ENCODE measurements at regions not wholly inside any gene's neighbourhood (a gene's known extent, or its start where the extent isn't known, plus 50 kb on each side); places are given as distances from the start of the nearest gene placed in this dataset.
"Not testable (repeated sequence)": the region's sequence is repeated elsewhere in the genome, so short reads cannot be mapped to it uniquely, and the experiment has no call there.

- DNase-seq (ENCODE audit: low read depth), result no peak
Measured at GRCh38 chr12:62008703-62009102, 251.5 kb upstream of the USP15 start.

- DNase-seq (ENCODE audit: low read depth), result no peak
Measured at GRCh38 chr12:62009445-62009844, 250.8 kb upstream of the USP15 start.

GRCh38 chr12:62010331-62010906 is 249.8 kb upstream of the USP15 start:
- DNase-seq (ENCODE audit: low read depth), result not testable (repeated sequence)

GRCh38 chr12:62010973-62011372 is 249.2 kb upstream of the USP15 start:
- DNase-seq (ENCODE audit: low read depth), result not testable (repeated sequence)

GRCh38 chr12:62014330-62014729 is 245.9 kb upstream of the USP15 start:
- DNase-seq (ENCODE audit: low read depth), result no peak

- no peak for DNase-seq (ENCODE audit: low read depth)
Measured at GRCh38 chr12:62016021-62016420, 244.2 kb upstream of the USP15 start.

GRCh38 chr12:62021808-62022207 is 238.4 kb upstream of the USP15 start:
- no peak for DNase-seq (ENCODE audit: low read depth)

GRCh38 chr12:62028536-62028935 is 231.7 kb upstream of the USP15 start:
- DNase-seq (ENCODE audit: low read depth), result no peak

- DNase-seq (ENCODE audit: low read depth), result no peak
Measured at GRCh38 chr12:62032870-62033269, 227.3 kb upstream of the USP15 start.

GRCh38 chr12:62044450-62045135 is 215.6 kb upstream of the USP15 start:
- no peak for DNase-seq (ENCODE audit: low read depth)

- DNase-seq (ENCODE audit: low read depth), result no peak
Measured at GRCh38 chr12:62045211-62045610, 215.0 kb upstream of the USP15 start.

GRCh38 chr12:62050785-62051184 is 209.4 kb upstream of the USP15 start:
- DNase-seq (ENCODE audit: low read depth), result no peak

GRCh38 chr12:62069976-62070375 is 190.2 kb upstream of the USP15 start:
- DNase-seq (ENCODE audit: low read depth), result no peak

GRCh38 chr12:62073236-62073635 is 187.0 kb upstream of the USP15 start:
- not testable (repeated sequence) for DNase-seq (ENCODE audit: low read depth)

GRCh38 chr12:62075870-62076269 is 184.3 kb upstream of the USP15 start:
- no peak for DNase-seq (ENCODE audit: low read depth)

- DNase-seq (ENCODE audit: low read depth), result no peak
Measured at GRCh38 chr12:62078020-62078419, 182.2 kb upstream of the USP15 start.

- no peak for DNase-seq (ENCODE audit: low read depth)
Measured at GRCh38 chr12:62082448-62082847, 177.8 kb upstream of the USP15 start.

GRCh38 chr12:62098132-62098531 is 162.1 kb upstream of the USP15 start:
- no peak for DNase-seq (ENCODE audit: low read depth)

- DNase-seq (ENCODE audit: low read depth), result no peak
Measured at GRCh38 chr12:62103748-62104147, 156.5 kb upstream of the USP15 start.

GRCh38 chr12:62106547-62107185 is 153.5 kb upstream of the USP15 start:
- no peak for DNase-seq (ENCODE audit: low read depth)

- no peak for DNase-seq (ENCODE audit: low read depth)
Measured at GRCh38 chr12:62113366-62114011, 146.7 kb upstream of the USP15 start.

GRCh38 chr12:62116986-62117385 is 143.2 kb upstream of the USP15 start:
- DNase-seq (ENCODE audit: low read depth), result no peak

- DNase-seq (ENCODE audit: low read depth), result peak; percentile 46
Measured at GRCh38 chr12:62123721-62124203, 136.4 kb upstream of the USP15 start.

All from amniotic epithelial cell (primary cell).